Brain microvascular endothelial cell (primary cell): ENCODE measurements at regions not wholly inside any gene's neighbourhood (a gene's known extent, or its start where the extent isn't known, plus 50 kb on each side); places are given as distances from the start of the nearest gene placed in this dataset.

ENCODE experiments used
- DNase-seq: peaks from one replicate; pipeline ENCODE4 v3.0.0-alpha.2; 2020
- H3K27ac ChIP-seq: fragments of 250-450 bp; sonication (Bioruptor Pico); 2 replicates; pipeline ENCODE4 v1.5.1; 2020; ENCODE audit warnings: mild to moderate bottlenecking, moderate library complexity
- H3K27me3 ChIP-seq: fragments of 250-450 bp; sonication (Bioruptor Pico); replicated peaks from 2 replicates; pipeline ENCODE4 v1.5.1; 2020; ENCODE audit warnings: mild to moderate bottlenecking
- H3K36me3 ChIP-seq: fragments of 250-450 bp; sonication (Bioruptor Pico); replicated peaks from 2 replicates; pipeline ENCODE4 v1.5.1; 2020; ENCODE audit warnings: mild to moderate bottlenecking
- H3K4me3 ChIP-seq: 2 replicates; pipeline ENCODE4 v1.5.1; 2011; ENCODE audit warnings: low read depth, mild to moderate bottlenecking, control low read depth, low read length, moderate library complexity
- CTCF ChIP-seq: IDR thresholded peaks from 2 replicates; pipeline ENCODE4 v1.5.1; 2011; ENCODE audit warnings: low read depth, mild to moderate bottlenecking, moderate library complexity, low read length, control low read depth, inconsistent platforms; ENCODE audit errors: missing control alignments
- in situ Hi-C: cut with HindIII; loops from 2 replicates; pipeline ENCODE4 v1.10.0; 2017; ENCODE audit warnings: low sequenced_read_pairs, low pct_ligation_motif_present

GRCh38 chr19:28199323-28199722 is 1013.6 kb downstream of the UQCRFS1 start:
- no peaks in the 10 kb centered on the region for H3K27me3 ChIP-seq
- TF ChIP-seq CTCF, result no peak
- in situ Hi-C loops, result no loop called here
- no peak for DNase-seq
- H3K36me3 ChIP-seq, result no peaks in the 10 kb centered on the region
- H3K4me3 ChIP-seq, result no peak overlapping the region
- H3K27ac ChIP-seq, result no peak overlapping the region

DNA sequence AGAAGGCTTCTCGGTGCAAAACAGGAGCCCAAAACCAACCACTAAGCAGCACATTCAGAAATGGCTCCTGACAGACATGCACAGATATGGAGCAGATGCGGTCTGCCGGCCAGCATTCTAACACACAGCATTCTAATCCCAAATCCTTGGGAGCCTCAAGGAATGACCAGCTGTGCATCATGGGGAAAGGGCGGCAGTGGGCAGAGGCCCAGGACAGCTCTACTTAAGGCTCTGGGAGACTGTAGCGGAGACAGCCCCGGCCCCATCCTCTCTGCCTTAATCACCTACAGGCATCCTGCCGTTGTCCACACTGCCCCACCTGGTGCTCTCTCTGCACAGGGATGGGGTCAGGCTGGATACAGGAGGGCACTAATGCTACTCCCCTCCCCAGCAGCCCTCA is 1016.0 kb downstream of the UQCRFS1 start:
- no peak overlapping the region for H3K4me3 ChIP-seq
- in situ Hi-C loops, result no loop called here

GRCh38 chr19:28196101-28196500 is 1016.9 kb downstream of the UQCRFS1 start:
- Histone ChIP-seq H3K27me3 (no peaks in the 10 kb centered on the region), H3K36me3 (no peaks in the 10 kb centered on the region), H3K4me3 (no peak overlapping the region), H3K27ac (no peak overlapping the region)
- in situ Hi-C loops, result no loop called here
- TF ChIP-seq CTCF, result no peak
- DNase-seq, result no peak

More for the DNA sequence above, 1016.0 kb downstream of the UQCRFS1 start:
- H3K27ac ChIP-seq, result no peak overlapping the region
- no peak for TF ChIP-seq CTCF
- no peak for DNase-seq
- no peaks in the 10 kb centered on the region for H3K36me3 ChIP-seq
- H3K27me3 ChIP-seq, result no peaks in the 10 kb centered on the region

DNA sequence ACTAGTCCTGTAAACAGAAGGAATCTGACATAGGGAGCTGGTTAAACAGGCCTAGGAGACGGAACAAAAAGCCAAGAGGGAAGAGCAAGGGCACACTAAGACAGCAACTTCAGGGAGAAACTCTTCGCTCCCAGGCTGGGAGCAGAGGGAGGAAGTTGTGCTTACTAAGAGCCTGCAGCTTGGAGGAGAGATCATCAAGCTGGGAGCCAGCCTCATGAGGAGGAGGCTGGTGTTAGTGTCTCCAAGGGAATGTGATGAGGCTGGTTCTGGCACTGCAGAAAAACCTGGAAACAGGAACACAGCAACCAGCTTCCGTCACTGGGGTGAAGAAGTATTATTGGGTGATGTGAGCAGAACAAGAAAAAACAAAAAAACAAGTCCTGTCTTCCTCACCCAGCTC is 1027.3 kb downstream of the UQCRFS1 start:
- no peak overlapping the region for H3K27ac ChIP-seq
- no peak for DNase-seq
- H3K4me3 ChIP-seq, result no peak overlapping the region
- H3K36me3 ChIP-seq, result no peaks in the 10 kb centered on the region
- in situ Hi-C loops, result no loop called here
- no peak for TF ChIP-seq CTCF
- no peaks in the 10 kb centered on the region for H3K27me3 ChIP-seq

- DNase-seq, result no peak
- Histone ChIP-seq H3K27me3 (no peaks in the 10 kb centered on the region), H3K36me3 (no peaks in the 10 kb centered on the region), H3K4me3 (no peak overlapping the region), H3K27ac (no peak overlapping the region)
- in situ Hi-C loops, result no loop called here
- no peak for TF ChIP-seq CTCF
Measured at GRCh38 chr19:28184997-28185396, 1028.0 kb downstream of the UQCRFS1 start.

- in situ Hi-C loops, result no loop called here
- TF ChIP-seq CTCF, result no peak
- H3K27ac ChIP-seq, result no peak overlapping the region
- DNase-seq, result no peak
- no peak overlapping the region for H3K4me3 ChIP-seq
- H3K27me3 ChIP-seq, result no peaks in the 10 kb centered on the region
- no peaks in the 10 kb centered on the region for H3K36me3 ChIP-seq
Measured at GRCh38 chr19:28176193-28176592, 1036.8 kb downstream of the UQCRFS1 start.
